ENCODE measurements at regions not wholly inside any gene's neighbourhood (a gene's known extent, or its start where the extent isn't known, plus 50 kb on each side); places are given as distances from the start of the nearest gene placed in this dataset.

DNA sequence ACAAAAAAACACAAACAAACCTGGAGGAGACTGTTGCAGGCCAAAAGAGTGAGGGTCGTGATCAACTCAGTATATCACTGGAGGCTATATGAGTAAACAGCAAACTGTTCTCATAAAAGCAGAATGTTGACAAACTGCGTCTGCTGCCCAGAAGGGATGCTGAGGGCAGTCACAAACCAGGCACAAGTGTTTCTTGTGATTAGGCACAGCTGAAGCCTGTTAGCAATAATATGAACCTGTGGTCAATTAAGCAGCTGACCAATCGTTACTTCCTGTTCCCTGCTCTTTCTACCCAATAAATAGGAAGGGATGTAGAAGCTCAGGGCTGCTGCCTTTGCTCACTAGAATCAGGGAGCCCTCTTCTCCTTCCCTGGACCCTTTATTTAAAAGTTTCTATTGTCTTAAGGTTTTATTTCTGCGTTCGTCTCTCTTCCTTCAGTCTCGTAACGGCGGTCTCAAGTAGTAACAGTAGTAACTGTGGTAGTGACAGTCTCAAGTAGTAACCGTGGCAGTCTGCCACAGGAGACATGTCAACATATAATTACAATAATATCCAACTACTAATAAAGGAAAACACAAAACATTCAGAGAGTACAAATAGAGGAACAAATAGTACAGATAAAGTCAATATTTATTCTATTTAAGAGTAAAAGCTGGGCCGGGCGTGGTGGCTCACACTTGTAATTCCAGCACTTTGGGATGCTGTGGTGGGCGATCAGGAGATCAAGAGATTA is 698.4 kb upstream of the CCDC54 start:
- H3K9me3 ChIP-seq: no peaks in the 10 kb centered on the region
- WGBS, 2 donors: 80 to 82% methylated on average over 12 of the region's 12 CpGs
- ATAC-seq (ENCODE audit: low FRiP score in 2 of 2) (no peak), DNase-seq (no peak)
- TF ChIP-seq EP300 (IDR thresholded peaks at IDR 0.05) (no peak), POLR2A (IDR thresholded peaks at IDR 0.05) (no peak), POLR2AphosphoS5 (IDR thresholded peaks at IDR 0.05) (no peak)
- TF ChIP-seq, protein P1, sequence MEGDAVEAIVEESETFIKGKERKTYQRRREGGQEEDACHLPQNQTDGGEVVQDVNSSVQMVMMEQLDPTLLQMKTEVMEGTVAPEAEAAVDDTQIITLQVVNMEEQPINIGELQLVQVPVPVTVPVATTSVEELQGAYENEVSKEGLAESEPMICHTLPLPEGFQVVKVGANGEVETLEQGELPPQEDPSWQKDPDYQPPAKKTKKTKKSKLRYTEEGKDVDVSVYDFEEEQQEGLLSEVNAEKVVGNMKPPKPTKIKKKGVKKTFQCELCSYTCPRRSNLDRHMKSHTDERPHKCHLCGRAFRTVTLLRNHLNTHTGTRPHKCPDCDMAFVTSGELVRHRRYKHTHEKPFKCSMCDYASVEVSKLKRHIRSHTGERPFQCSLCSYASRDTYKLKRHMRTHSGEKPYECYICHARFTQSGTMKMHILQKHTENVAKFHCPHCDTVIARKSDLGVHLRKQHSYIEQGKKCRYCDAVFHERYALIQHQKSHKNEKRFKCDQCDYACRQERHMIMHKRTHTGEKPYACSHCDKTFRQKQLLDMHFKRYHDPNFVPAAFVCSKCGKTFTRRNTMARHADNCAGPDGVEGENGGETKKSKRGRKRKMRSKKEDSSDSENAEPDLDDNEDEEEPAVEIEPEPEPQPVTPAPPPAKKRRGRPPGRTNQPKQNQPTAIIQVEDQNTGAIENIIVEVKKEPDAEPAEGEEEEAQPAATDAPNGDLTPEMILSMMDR (IDR thresholded peaks at IDR 0.05): no peak
- no peak overlapping the region for H3K27ac ChIP-seq
- H3K36me3 ChIP-seq: no peaks in the 10 kb centered on the region
- H3K4me3 ChIP-seq: no peak overlapping the region
- H3K4me1 ChIP-seq: no peaks in the 10 kb centered on the region
- no peaks in the 10 kb centered on the region for H3K27me3 ChIP-seq

DNA sequence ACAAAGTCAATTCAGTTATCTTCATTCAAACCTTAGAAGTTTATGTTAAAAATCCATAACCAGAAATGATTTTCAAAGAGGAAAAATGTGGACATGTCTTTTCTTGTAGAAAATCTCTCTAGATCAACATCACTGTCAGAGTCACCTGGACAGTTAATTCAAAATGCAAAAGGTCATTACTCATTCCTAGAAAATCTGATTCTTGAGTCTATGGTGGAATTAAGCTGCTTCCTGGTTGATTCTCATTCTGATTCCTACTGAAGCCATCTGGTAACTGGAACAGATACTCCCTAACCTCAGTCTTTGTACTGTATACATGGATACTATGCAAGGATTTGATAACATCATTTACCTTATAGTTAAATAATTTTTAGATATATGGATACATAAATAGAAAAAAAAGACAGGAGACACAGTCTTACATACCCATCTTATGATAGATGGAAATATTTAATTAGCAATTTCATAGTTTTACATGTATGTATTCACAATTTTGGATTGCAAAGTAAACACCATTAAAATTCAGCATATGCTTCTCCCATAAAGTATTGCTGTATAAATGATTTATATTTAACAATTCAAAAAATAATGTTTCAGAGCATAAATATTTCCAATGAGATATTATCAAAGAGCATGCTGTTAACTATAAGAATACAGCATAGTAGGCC is 693.2 kb upstream of the CCDC54 start:
- no peak for ATAC-seq (ENCODE audit: low FRiP score in 2 of 2)
- no peaks in the 10 kb centered on the region for H3K4me1 ChIP-seq
- H3K27me3 ChIP-seq: no peaks in the 10 kb centered on the region
- no peaks in the 10 kb centered on the region for H3K9me3 ChIP-seq
- TF ChIP-seq EP300 (IDR thresholded peaks at IDR 0.05): no peak
- TF ChIP-seq POLR2A (IDR thresholded peaks at IDR 0.05): no peak
- TF ChIP-seq, protein P1 (IDR thresholded peaks at IDR 0.05): no peak
- no peak for TF ChIP-seq POLR2AphosphoS5 (IDR thresholded peaks at IDR 0.05)
- H3K36me3 ChIP-seq: no peaks in the 10 kb centered on the region
- H3K4me3 ChIP-seq: no peak overlapping the region
- DNase-seq: no peak
- no peak overlapping the region for H3K27ac ChIP-seq

DNA sequence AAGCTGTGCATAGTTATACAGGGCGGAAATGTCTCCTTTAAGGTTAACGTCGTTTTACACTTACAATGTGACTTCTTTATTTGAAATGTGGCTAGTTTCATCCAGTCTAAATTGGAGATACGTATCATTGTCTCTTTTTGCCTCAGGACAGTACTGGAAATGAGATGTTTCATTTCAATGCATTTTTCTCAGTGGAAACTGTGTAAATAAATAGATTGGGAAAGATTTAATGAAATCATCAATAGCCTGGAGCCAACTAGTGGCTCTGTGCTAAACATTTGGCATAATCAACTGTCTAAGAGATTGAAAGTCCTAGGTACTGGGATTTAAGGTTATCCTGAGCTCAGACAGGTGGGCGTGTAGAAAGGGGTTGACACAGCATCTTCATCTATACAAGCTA is 691.5 kb upstream of the CCDC54 start:
- H3K4me1 ChIP-seq: no peaks in the 10 kb centered on the region
- WGBS, 2 donors: 87 to 88% methylated on average over 5 of the region's 5 CpGs
- TF ChIP-seq, protein P1 (IDR thresholded peaks at IDR 0.05): no peak
- TF ChIP-seq POLR2A (IDR thresholded peaks at IDR 0.05) (no peak), POLR2AphosphoS5 (IDR thresholded peaks at IDR 0.05) (no peak), EP300 (IDR thresholded peaks at IDR 0.05) (no peak)
- H3K4me3 ChIP-seq: no peak overlapping the region
- H3K36me3 ChIP-seq: no peaks in the 10 kb centered on the region
- ATAC-seq (ENCODE audit: low FRiP score in 2 of 2) (no peak), DNase-seq (no peak)
- no peak overlapping the region for H3K27ac ChIP-seq
- no peaks in the 10 kb centered on the region for H3K9me3 ChIP-seq
- H3K27me3 ChIP-seq: no peaks in the 10 kb centered on the region

DNA sequence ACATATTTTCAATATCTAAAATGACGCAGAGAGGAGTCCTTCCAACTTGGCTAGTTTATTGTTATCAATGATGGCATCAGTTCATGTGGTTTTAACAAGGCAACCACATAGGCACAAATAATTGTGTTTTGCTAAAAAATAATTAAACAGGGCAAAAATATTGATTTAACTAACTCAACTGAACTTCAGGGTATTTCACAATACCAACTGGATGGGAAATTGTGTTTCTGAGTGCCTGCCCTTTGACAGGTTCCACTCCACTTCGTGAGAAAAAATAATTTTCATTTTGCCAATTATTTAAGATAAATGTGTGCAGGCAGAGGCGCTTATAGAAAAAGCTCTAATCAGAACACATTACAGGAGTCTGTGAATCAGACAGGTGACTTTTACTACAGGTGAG is 689.3 kb upstream of the CCDC54 start:
- TF ChIP-seq POLR2AphosphoS5 (IDR thresholded peaks at IDR 0.05) (no peak), EP300 (IDR thresholded peaks at IDR 0.05) (no peak), POLR2A (IDR thresholded peaks at IDR 0.05) (no peak)
- TF ChIP-seq, protein P1 (IDR thresholded peaks at IDR 0.05): no peak

More for the DNA sequence above, 689.3 kb upstream of the CCDC54 start:
- WGBS, 2 donors: 85 to 92% methylated on average over 3 of the region's 3 CpGs
- ATAC-seq (ENCODE audit: low FRiP score in 2 of 2) (no peak), DNase-seq (no peak)
- Histone ChIP-seq H3K4me3 (no peak overlapping the region), H3K4me1 (no peaks in the 10 kb centered on the region), H3K36me3 (no peaks in the 10 kb centered on the region), H3K9me3 (no peaks in the 10 kb centered on the region), H3K27ac (no peak overlapping the region), H3K27me3 (no peaks in the 10 kb centered on the region)

Measured in upper lobe of left lung (tissue), 6 donors.